H9 (cell line): ENCODE measurements at regions not wholly inside any gene's neighbourhood (a gene's known extent, or its start where the extent isn't known, plus 50 kb on each side); places are given as distances from the start of the nearest gene placed in this dataset.

Source experiments
- DNase-seq: peaks from one replicate; pipeline ENCODE4 v3.0.0-alpha.2; 2017
- H2AFZ ChIP-seq: one replicate; pipeline ENCODE4 v1.6.1; 2013; ENCODE audit warnings: mild to moderate bottlenecking, low read length, control low read depth, moderate library complexity
- H2AK5ac ChIP-seq: 2 replicates; pipeline ENCODE4 v1.6.1; 2013; ENCODE audit warnings: low read length, control low read depth, mixed read lengths; ENCODE audit not compliant: insufficient read length
- H2BK120ac ChIP-seq: one replicate; pipeline ENCODE4 v1.6.1; 2013; ENCODE audit warnings: low read depth, mild to moderate bottlenecking, low read length, control low read depth, inconsistent platforms; ENCODE audit not compliant: poor library complexity, severe bottlenecking
- H2BK12ac ChIP-seq: 2 replicates; pipeline ENCODE4 v1.6.1; 2013; ENCODE audit warnings: low read length, control low read depth, mixed read lengths, low read depth; ENCODE audit not compliant: insufficient read length
- H2BK15ac ChIP-seq: 2 replicates; pipeline ENCODE4 v1.6.1; 2013; ENCODE audit warnings: low read depth, low read length, control low read depth
- H2BK20ac ChIP-seq: one replicate; pipeline ENCODE4 v1.6.1; 2013; ENCODE audit warnings: low read depth, mild to moderate bottlenecking, low read length, control low read depth, inconsistent platforms; ENCODE audit not compliant: poor library complexity, severe bottlenecking
- H2BK5ac ChIP-seq: 2 replicates; pipeline ENCODE4 v1.6.1; 2013; ENCODE audit warnings: low read length, control low read depth, mixed read lengths; ENCODE audit not compliant: insufficient read length
- H3K14ac ChIP-seq: 2 replicates; pipeline ENCODE4 v1.6.1; 2013; ENCODE audit warnings: low read length, control low read depth; ENCODE audit not compliant: insufficient read depth
- H3K18ac ChIP-seq: 2 replicates; pipeline ENCODE4 v1.6.1; 2013; ENCODE audit warnings: low read depth, mild to moderate bottlenecking, mixed read lengths, low read length, control low read depth; ENCODE audit not compliant: insufficient read length
- H3K23ac ChIP-seq: 2 replicates; pipeline ENCODE4 v1.6.1; 2013; ENCODE audit warnings: low read length, control low read depth, mixed read lengths, low read depth; ENCODE audit not compliant: insufficient read length
- H3K23me2 ChIP-seq: 2 replicates; pipeline ENCODE4 v1.6.1; 2013; ENCODE audit warnings: low read depth, mild to moderate bottlenecking, mixed read lengths, low read length, control low read depth; ENCODE audit not compliant: insufficient read length, poor library complexity, severe bottlenecking
- H3K27ac ChIP-seq: 2 replicates; pipeline ENCODE4 v1.5.1; 2013; ENCODE audit warnings: low read length, control low read depth, mixed read lengths, low read depth; ENCODE audit not compliant: insufficient read length
- H3K27me3 ChIP-seq: 2 replicates; pipeline ENCODE4 v1.6.1; 2013; ENCODE audit warnings: low read length, control low read depth, inconsistent platforms; ENCODE audit not compliant: insufficient read depth
- H3K4ac ChIP-seq: 2 replicates; pipeline ENCODE4 v1.6.1; 2013; ENCODE audit warnings: low read depth, mild to moderate bottlenecking, control low read depth, inconsistent platforms, low read length, moderate library complexity
- H3K4me1 ChIP-seq: 2 replicates; pipeline ENCODE4 v1.6.1; 2013; ENCODE audit warnings: low read length, control low read depth, inconsistent platforms; ENCODE audit not compliant: insufficient read depth
- H3K4me2 ChIP-seq: 2 replicates; pipeline ENCODE4 v1.6.1; 2013; ENCODE audit warnings: low read length, control low read depth, mixed read lengths; ENCODE audit not compliant: insufficient read length, insufficient read depth
- H3K56ac ChIP-seq: 2 replicates; pipeline ENCODE4 v1.6.1; 2013; ENCODE audit warnings: low read depth, mild to moderate bottlenecking, mixed read lengths, low read length, control low read depth; ENCODE audit not compliant: insufficient read length
- H3K79me1 ChIP-seq: 2 replicates; pipeline ENCODE4 v1.6.1; 2013; ENCODE audit warnings: low read depth, mild to moderate bottlenecking, moderate library complexity, low read length, control low read depth, inconsistent platforms; ENCODE audit not compliant: insufficient read depth, poor library complexity, severe bottlenecking
- H3K79me2 ChIP-seq: 2 replicates; pipeline ENCODE4 v1.6.1; 2013; ENCODE audit warnings: low read length, control low read depth, inconsistent platforms; ENCODE audit not compliant: insufficient read depth
- H3K9ac ChIP-seq: 2 replicates; pipeline ENCODE4 v1.6.1; 2013; ENCODE audit warnings: low read length, control low read depth, mixed read lengths; ENCODE audit not compliant: insufficient read length; ENCODE audit errors: extremely low read depth
- H3K9me3 ChIP-seq: one replicate; pipeline ENCODE4 v1.6.1; 2013; ENCODE audit warnings: low read depth, low read length, inconsistent platforms; ENCODE audit not compliant: control insufficient read depth
- H3T11ph ChIP-seq: one replicate; pipeline ENCODE4 v1.6.1; 2013; ENCODE audit warnings: mild to moderate bottlenecking, low read length, control low read depth, inconsistent platforms
- H4K20me1 ChIP-seq: one replicate; pipeline ENCODE4 v1.6.1; 2013; ENCODE audit not compliant: control insufficient read depth, insufficient read length, insufficient read depth
- H4K5ac ChIP-seq: 2 replicates; pipeline ENCODE4 v1.6.1; 2013; ENCODE audit warnings: low read depth, mild to moderate bottlenecking, mixed read lengths, low read length, control low read depth; ENCODE audit not compliant: insufficient read length
- H4K8ac ChIP-seq: replicated peaks from 2 replicates; pipeline ENCODE4 v1.6.1; 2013; ENCODE audit warnings: low read length, control low read depth, mixed read lengths, low read depth; ENCODE audit not compliant: insufficient read length
- H4K91ac ChIP-seq: 2 replicates; pipeline ENCODE4 v1.6.1; 2013; ENCODE audit warnings: low read depth, mild to moderate bottlenecking, moderate library complexity, mixed read lengths, low read length, control low read depth; ENCODE audit not compliant: insufficient read length
- H3K27ac Mint-ChIP-seq, 3 experiments: 2 replicates in 2 of 3; 3 replicates in 1 of 3; pipeline ENCODE4 v1.8.0; 2020 to 2021; ENCODE audit warnings: mixed read lengths in 3 of 3, mild to moderate bottlenecking in 1 of 3, moderate library complexity in 1 of 3
- H3K27me3 Mint-ChIP-seq: 2 replicates; pipeline ENCODE4 v1.8.0; 2021; ENCODE audit warnings: low read depth, mild to moderate bottlenecking, moderate library complexity, mixed read lengths
- H3K36me3 Mint-ChIP-seq, 3 experiments: 2 replicates in 2 of 3; 3 replicates in 1 of 3; pipeline ENCODE4 v1.8.0; 2020 to 2021; ENCODE audit warnings: low read depth in 3 of 3, mixed read lengths in 3 of 3; ENCODE audit not compliant: insufficient read depth in 1 of 3
- H3K4me1 Mint-ChIP-seq, 2 experiments: 2 replicates each; pipeline ENCODE4 v1.8.0; 2020; ENCODE audit warnings: mixed read lengths in 2 of 2
- H3K4me3 Mint-ChIP-seq, 2 experiments: 2 replicates in 1 of 2; 3 replicates in 1 of 2; pipeline ENCODE4 v1.8.0; 2020 to 2021; ENCODE audit warnings: mild to moderate bottlenecking in 2 of 2, mixed read lengths in 2 of 2, moderate library complexity in 1 of 2
- H3K9me3 Mint-ChIP-seq, 2 experiments: 2 replicates in 1 of 2; 3 replicates in 1 of 2; pipeline ENCODE4 v1.8.0; 2020; ENCODE audit warnings: mild to moderate bottlenecking in 2 of 2, mixed read lengths in 2 of 2, moderate library complexity in 1 of 2
- WGBS: extraction: QIAGEN DNeasy Blood & Tissue Kit; methylation state at CpG from one replicate; pipeline ENCODE4 v1.1.7; 2013; ENCODE audit warnings: missing lambda C conversion rate, low lambda C conversion rate, mixed read lengths; ENCODE audit not compliant: insufficient read length; ENCODE audit errors: extremely low coverage; 5-methylcytosine and 5-hydroxymethylcytosine counted together
- TF ChIP-seq, protein P1 (sequence below): fragments of 200-600 bp; sonication (generic); conservative IDR thresholded peaks from 3 replicates; pipeline ENCODE4 v1.8.0; 2021; ENCODE audit warnings: antibody characterized with exemption, mild to moderate bottlenecking

GRCh38 chr4:170666909-170667308 is 577.2 kb upstream of the AADAT start:
- H3K14ac ChIP-seq, result no peak overlapping the region
- H3K9me3 ChIP-seq, result no peaks in the 10 kb centered on the region
- no peak overlapping the region for H3K56ac ChIP-seq
- H3K23ac ChIP-seq, result no peak overlapping the region
- H2BK120ac ChIP-seq, result no peak overlapping the region
- TF ChIP-seq, protein P1, sequence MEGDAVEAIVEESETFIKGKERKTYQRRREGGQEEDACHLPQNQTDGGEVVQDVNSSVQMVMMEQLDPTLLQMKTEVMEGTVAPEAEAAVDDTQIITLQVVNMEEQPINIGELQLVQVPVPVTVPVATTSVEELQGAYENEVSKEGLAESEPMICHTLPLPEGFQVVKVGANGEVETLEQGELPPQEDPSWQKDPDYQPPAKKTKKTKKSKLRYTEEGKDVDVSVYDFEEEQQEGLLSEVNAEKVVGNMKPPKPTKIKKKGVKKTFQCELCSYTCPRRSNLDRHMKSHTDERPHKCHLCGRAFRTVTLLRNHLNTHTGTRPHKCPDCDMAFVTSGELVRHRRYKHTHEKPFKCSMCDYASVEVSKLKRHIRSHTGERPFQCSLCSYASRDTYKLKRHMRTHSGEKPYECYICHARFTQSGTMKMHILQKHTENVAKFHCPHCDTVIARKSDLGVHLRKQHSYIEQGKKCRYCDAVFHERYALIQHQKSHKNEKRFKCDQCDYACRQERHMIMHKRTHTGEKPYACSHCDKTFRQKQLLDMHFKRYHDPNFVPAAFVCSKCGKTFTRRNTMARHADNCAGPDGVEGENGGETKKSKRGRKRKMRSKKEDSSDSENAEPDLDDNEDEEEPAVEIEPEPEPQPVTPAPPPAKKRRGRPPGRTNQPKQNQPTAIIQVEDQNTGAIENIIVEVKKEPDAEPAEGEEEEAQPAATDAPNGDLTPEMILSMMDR, result no peak
- no peaks in the 10 kb centered on the region for H3K79me1 ChIP-seq
- no peak overlapping the region for H4K8ac ChIP-seq
- H3T11ph ChIP-seq, result no peak overlapping the region
- no peak overlapping the region for H2AK5ac ChIP-seq
- Mint-ChIP-seq H3K4me3 (no peak overlapping the region), H3K27me3 (no peaks in the 10 kb centered on the region), H3K9me3 (no peaks in the 10 kb centered on the region), H3K4me1 (peaks cover 4% of the 10 kb centered on the region in 2 experiments), H3K36me3 (no peaks in the 10 kb centered on the region), H3K27ac (no peak overlapping the region)
- H2BK20ac ChIP-seq, result no peak overlapping the region
- H3K27ac ChIP-seq, result no peak overlapping the region
- H3K23me2 ChIP-seq, result no peaks in the 10 kb centered on the region
- no peaks in the 10 kb centered on the region for H3K4me1 ChIP-seq
- H3K4me2 ChIP-seq, result no peak overlapping the region
- no peaks in the 10 kb centered on the region for H3K27me3 ChIP-seq
- DNase-seq, result no peak
- H3K18ac ChIP-seq, result no peak overlapping the region
- H3K79me2 ChIP-seq, result no peaks in the 10 kb centered on the region
- no peak overlapping the region for H2AFZ ChIP-seq
- no peak overlapping the region for H2BK5ac ChIP-seq
- H3K9ac ChIP-seq, result no peak overlapping the region
- no CpG with 5 or more reads among the region's 2 CpGs for WGBS
- no peaks in the 10 kb centered on the region for H4K20me1 ChIP-seq
- H3K4ac ChIP-seq, result no peak overlapping the region
- H2BK12ac ChIP-seq, result no peak overlapping the region
- no peak overlapping the region for H4K5ac ChIP-seq
- no peak overlapping the region for H2BK15ac ChIP-seq
- H4K91ac ChIP-seq, result no peak overlapping the region
